ENCODE measurements at regions not wholly inside any gene's neighbourhood (a gene's known extent, or its start where the extent isn't known, plus 50 kb on each side); places are given as distances from the start of the nearest gene placed in this dataset.

GRCh38 chrX:84876876-84877275 is 126.8 kb upstream of the APOOL start:
- TF ChIP-seq POLR2A (IDR thresholded peaks at IDR 0.05) (no peak), CTCF (IDR thresholded peaks at IDR 0.05) (no peak), EP300 (IDR thresholded peaks at IDR 0.05) (no peak), POLR2AphosphoS5 (IDR thresholded peaks at IDR 0.05) (no peak)
